IPS DF 4.7 (cell line): ENCODE measurements at regions not wholly inside any gene's neighbourhood (a gene's known extent, or its start where the extent isn't known, plus 50 kb on each side); places are given as distances from the start of the nearest gene placed in this dataset.

Experiments
- DNase-seq: peaks from one replicate; pipeline ENCODE4 v3.0.0-alpha.2; 2013; ENCODE audit warnings: low spot score; ENCODE audit errors: extremely low read depth

GRCh38 chr5:72622170-72622760, 115.1 kb upstream of the ZNF366 start:
- DNase-seq, result no peak

- no peak for DNase-seq
Observed at GRCh38 chr5:72621576-72621975, 114.4 kb upstream of the ZNF366 start.

GRCh38 chr5:72619677-72620076, 112.5 kb upstream of the ZNF366 start:
- no peak for DNase-seq

GRCh38 chr5:72619251-72619650, 112.0 kb upstream of the ZNF366 start:
- DNase-seq, result no peak

- no peak for DNase-seq
Observed at GRCh38 chr5:72618708-72619107, 111.5 kb upstream of the ZNF366 start.

GRCh38 chr5:72615061-72615460, 107.9 kb upstream of the ZNF366 start:
- DNase-seq, result no peak

- no peak for DNase-seq
Observed at GRCh38 chr5:72613515-72613914, 106.3 kb upstream of the ZNF366 start.

- DNase-seq, result no peak
Observed at GRCh38 chr5:72612810-72613209, 105.6 kb upstream of the ZNF366 start.

- DNase-seq, result peak; percentile 64
Observed at GRCh38 chr5:72611118-72611730, 104.0 kb upstream of the ZNF366 start.

- DNase-seq, result no peak
Observed at GRCh38 chr5:72608926-72609325, 101.7 kb upstream of the ZNF366 start.

- DNase-seq, result no peak
Observed at GRCh38 chr5:72608297-72608696, 101.1 kb upstream of the ZNF366 start.

GRCh38 chr5:72607381-72607780, 100.2 kb upstream of the ZNF366 start:
- DNase-seq, result no peak

- DNase-seq, result no peak
Observed at GRCh38 chr5:72606525-72606924, 99.3 kb upstream of the ZNF366 start.

- DNase-seq, result no peak
Observed at GRCh38 chr5:72605632-72606031, 98.4 kb upstream of the ZNF366 start.

GRCh38 chr5:72604798-72605154, 97.6 kb upstream of the ZNF366 start:
- no peak for DNase-seq

- DNase-seq, result no peak
Observed at GRCh38 chr5:72604111-72604797, 97.0 kb upstream of the ZNF366 start.

GRCh38 chr5:72602696-72603685, 95.8 kb upstream of the ZNF366 start:
- DNase-seq, result no peak

GRCh38 chr5:72601861-72602260, 94.7 kb upstream of the ZNF366 start:
- no peak for DNase-seq

- no peak for DNase-seq
Observed at GRCh38 chr5:72600391-72600981, 93.3 kb upstream of the ZNF366 start.

- DNase-seq, result no peak
Observed at GRCh38 chr5:72599519-72600370, 92.5 kb upstream of the ZNF366 start.

- no peak for DNase-seq
Observed at GRCh38 chr5:72599065-72599433, 91.8 kb upstream of the ZNF366 start.
